ENCODE measurements at regions not wholly inside any gene's neighbourhood (a gene's known extent, or its start where the extent isn't known, plus 50 kb on each side); places are given as distances from the start of the nearest gene placed in this dataset.
A peak's percentile ranks its signal among the peaks of the same experiment; 100 is the strongest.
"Not testable (repeated sequence)": the region's sequence is repeated elsewhere in the genome, so short reads cannot be mapped to it uniquely, and the experiment has no call there.

DNA sequence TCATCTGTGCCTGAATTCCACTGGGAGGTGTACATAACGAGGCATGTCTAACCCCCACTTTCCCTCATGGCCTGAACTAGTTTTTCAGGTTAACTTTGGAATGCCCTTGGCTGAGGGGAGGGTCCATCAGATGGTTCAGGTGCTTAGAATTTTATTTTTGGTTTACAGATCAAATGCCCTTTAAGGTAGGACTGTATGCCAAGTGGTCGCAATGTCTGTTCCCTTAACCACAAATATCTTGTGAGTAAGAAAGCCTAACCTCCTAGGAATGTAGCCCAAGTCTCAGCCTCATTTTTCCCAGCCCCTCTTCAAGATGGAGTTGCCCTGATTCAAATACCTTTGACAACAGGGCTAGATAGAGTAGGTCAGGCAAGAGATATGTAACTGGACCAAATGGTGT, 78.4 kb downstream of the RNASET2 start:
- no peak for DNase-seq

DNA sequence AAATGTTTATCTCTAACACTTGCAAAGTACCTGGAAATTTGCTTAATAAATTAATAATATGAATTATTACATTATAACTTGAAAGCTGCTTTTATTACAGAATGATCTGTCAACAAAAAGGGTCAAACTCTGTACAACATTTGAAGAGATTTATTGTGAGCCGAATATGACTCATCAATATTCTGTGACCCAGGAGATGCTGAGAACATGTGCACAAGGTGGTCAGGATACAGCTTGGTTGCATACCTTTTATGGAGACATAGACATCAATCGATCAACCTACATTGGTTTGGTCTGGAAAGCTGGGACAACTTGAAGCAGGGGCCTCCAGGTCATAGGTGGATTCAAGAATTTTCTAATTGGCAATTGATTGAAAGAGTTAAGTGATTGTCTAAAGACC, 79.0 kb downstream of the RNASET2 start:
- DNase-seq: no peak

DNA sequence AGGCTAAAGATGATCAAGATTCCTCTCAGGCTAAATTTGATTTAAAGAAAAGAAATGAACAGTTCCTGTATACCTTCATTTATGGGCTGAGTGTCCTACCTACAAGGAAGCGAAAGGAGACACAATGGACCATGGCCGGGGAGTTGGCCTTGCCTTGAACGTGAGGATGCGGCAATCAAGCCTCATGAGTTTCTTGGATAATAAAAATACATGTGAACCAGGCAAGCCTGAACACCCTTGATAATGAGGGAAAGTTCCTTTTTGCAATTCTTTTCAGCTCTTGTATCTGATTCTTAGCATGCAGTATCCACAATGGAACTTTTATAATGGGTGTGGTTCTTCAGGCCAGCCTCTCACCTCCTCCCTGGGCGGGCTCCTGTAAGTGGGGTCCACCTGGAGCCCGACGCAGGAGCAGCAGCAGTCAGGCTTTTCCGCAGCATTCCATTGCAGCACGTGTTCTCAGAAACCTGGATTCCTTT, 83.8 kb downstream of the RNASET2 start:
- DNase-seq: no peak

DNA sequence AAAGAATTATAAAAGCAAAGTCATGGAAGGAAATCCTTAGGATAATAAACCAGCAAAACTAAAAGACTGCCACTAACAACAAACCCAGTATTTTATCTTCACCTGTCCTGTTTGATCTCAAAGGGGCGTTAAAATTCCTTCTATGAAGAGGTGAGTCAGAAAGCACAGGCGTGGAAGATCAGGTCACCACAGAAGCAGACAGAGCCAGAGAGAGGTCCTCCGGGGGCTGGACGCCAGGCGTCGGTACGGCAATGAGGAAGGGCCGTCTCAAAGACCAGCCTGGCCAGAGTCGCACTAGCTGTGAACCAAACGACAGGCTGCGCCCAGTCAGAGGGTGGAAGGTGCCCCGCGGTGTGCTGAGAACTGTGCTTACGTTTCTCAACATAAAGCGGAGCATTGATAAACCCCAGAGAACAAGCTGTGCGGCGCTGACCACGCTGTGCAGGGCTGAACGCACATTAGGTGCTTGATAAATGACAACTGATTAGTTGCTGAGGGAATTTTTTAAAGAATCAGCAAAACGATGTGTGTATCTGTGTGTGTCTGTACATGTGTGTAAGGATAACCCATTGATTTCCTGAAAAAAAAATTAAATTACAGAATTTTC, 85.6 kb downstream of the RNASET2 start:
- no peak for DNase-seq

DNA sequence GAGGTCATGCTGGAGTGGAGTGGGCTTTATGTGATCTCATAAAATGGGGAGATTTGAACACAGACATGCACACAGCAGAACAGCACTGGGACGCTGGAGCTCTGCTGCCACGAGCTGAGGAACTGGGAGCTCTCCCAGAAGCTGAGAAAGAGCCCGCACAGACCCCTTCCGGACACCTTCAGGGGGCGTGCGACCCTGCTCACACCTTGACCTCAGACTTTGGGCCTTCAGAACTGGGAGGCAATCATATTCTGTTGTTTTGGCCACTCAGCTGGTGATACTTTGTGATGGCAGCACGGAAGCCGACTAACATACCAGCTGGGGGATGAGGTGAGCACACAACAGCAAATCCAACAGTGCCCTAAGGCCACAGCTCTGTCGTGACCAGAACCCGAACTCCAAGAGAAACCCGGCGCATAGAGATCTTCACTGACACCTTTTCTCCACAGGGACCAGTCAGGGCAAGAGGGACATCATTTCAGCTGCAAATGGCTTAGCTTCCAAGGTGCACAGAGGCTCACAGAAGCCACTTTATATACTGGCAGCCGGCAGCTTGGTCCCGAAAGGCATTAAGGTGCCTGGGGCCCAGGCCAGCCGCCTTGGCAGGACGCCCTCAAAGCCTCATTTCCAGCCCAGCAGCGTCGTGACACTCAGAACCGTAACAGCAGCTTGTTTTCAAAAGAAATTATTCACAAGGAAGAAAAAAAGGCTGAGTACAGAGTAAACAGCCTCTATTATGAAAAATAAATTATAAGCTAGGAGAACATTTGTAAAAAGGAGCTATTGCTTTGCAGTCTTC, 89.3 kb downstream of the RNASET2 start:
- DNase-seq: no peak

DNA sequence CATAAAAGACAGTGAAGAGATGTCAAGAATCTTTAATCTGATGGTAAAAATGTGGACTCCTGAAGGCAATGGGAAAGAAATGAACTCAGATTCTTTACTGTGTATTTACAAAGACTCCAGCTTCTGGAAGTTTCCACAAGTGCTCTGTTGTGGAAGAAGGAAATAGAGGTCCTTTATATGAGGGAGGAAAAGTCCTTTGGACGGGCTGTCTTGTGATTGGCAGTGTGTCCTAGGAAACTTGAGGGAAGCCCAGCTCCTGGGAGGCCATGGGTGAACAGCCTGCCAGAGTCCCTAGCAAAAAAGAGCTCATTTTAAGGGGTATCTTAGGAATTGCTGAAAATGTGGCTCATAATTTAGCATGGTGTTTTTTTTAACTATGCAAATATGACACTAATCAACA, 92.0 kb downstream of the RNASET2 start:
- DNase-seq: no peak

DNA sequence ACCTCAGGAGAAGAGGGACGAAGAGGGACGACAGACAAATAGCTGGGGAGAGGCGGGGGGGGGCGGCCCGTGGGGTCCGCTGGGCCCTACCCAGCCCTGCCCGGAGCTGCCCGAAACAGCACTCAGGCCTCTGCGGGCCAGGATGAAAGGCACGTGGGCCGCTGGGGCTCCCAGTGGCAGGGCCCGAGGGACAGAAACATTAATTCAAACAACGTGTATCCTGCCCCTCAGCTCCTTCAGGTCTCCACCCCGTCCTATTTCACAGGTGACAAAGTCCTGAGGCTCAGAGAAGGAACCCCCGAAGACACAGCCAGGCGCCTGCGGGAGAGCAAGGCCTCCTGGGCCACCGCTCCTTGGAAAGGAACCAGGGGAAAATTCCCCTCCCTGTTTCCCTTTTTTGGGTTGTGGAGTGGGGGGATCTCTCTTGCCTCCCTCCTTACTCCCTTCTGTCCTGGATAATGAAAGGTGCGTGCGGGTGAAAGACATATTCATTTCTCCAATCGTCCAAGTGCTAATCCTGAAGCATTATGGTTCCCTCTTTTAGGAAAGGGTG, 93.3 kb downstream of the RNASET2 start:
- no peak for DNase-seq

DNA sequence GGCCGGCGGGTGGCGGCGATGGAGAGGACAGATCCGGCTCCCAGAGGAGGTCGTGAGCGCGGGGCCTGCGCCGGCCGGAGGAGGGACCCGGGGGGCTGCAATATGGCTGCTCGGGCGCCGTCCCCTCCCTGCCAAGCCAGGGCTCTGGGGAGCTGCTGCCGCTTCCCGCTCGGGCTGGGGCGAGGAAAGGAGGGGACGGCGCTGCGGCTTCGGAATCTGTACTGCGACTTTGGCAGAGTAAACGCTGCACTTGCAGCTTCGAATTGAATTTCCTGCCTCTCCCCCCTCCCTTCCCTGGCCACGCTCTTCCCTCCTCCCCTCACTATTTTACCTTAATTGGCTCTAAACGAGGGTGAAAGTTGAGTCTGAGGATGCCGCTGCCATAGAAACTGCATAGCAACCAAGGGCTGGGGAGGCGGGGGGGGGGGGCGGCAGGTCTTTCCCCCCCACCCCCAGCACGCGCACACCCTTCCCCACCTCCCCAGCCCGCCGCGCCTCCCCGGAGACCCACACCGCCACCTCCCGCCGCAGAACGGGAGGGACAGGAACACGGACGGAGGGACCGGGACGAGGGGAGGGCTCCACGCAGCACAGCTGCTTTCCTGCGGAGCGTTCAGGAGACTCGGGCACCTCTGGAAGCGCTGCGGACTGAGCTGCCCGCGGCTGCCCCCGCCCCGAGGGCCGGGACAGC, 93.9 kb downstream of the RNASET2 start:
- DNase-seq: peak; percentile 32

DNA sequence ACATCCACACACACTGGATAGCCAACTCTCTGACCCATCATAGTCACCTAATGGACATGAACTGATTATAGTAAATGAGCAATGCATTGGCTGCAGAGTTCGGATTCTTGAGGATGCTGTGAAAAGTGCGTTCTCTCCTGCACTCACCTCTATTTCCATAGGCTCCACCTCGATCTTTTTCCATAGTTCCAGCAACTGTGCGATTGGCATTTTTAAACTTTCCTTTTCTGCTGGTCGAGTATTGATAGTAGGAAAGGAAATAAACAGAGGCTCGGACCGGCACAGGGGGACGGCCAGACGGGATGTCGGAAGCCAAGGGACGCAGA, 94.4 kb downstream of the RNASET2 start:
- DNase-seq: no peak

DNA sequence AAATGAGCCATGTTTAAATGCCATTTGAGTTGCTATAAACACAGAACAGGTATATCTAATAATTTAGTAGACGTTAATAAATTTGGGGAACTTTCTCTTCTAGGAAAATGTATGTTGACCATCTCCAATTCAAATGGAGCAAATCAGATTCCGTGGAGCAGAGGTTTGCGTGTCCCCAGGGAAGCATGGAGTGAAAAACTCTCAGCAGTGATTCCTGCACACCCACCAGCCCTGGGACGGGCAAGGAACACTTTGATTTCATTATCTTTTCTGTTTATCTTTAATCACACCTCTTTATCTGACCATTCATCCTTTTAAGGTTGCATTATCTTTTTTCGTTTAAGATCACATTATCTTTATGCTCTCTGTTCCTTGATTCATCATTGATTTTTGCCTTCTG, 95.0 kb downstream of the RNASET2 start:
- no peak for DNase-seq

DNA sequence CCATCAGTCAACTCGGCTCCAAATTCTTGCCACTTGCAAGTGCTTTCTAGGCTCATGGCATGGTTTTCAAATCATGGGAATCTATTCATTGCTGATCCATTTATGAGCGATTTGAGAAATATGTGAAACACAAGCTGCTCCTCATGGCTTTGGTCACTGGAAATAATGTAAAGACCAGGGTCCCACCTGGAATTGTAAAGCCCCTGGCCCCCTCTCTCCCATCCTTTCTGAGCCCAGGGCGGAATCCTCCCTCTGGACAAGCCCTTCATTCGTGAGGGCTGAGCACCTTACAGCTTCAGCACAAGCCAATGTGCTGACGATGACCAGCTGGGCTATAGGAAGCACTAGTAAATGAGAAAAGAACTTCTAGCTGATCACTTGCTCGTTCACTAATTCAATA, 96.0 kb downstream of the RNASET2 start:
- no peak for DNase-seq

DNA sequence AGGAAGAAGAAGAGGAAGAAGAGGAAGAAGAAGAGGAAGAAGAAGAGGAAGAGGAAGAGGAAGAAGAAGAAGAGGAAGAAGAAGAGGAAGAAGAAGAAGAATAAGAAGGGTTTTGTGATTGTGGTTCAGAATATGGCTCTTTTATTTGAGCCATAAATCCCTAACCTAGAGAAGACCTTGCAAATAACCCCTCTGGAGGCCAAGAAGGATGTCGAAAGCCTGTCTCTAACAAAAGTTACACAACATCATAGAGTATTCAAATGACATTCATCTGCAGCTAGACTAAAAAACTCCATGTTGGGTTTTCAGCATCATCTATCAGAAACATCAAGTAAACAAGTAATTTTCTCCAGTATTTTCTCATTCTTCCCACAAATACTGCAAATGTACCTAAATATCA, 100.9 kb downstream of the RNASET2 start:
- no peak for DNase-seq

DNA sequence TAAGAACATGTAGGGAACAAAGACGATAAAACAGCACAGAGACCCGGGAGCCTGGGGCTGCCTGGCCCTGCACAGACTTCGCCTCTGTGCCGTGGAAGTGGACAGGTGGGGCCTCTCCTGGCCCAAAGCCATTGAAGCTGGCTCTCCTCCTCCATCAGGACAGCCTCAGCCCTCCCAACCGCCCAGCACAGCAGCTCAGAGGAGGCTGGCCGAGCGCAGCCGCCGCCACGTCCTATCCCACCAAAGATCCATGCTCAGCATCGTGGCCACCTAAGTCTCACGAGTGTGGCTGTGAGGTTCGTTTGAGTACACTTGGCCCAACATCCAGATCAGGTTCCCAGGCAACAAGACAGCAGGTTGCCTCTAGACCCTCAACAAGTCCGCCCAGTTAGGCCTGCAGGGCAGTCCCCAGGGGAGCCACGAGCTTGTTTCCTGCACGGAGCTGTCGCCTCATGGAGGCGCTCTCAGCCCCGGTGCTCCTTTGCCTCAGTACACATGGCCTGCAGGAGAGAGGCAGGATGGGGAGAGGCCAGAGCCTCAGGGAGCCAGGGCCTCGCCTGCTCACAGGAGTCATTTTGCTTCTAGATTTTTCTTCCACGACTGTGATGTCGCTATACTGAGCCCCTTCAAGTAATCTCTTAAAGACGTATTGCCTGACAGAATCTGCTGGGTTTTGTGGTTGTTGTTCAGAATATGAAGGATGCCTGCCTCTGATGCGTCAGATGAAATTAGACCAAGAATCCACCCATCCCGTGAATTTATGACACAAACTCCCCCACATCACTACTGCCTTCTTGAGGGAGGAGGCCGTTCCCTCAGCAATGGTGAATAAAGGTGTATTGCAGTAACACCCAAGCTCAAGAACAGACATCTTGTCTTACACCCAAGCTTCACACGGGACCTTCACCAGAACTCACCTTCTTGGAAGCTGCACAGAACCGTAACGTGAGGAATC, 102.7 kb downstream of the RNASET2 start:
- DNase-seq: no peak

DNA sequence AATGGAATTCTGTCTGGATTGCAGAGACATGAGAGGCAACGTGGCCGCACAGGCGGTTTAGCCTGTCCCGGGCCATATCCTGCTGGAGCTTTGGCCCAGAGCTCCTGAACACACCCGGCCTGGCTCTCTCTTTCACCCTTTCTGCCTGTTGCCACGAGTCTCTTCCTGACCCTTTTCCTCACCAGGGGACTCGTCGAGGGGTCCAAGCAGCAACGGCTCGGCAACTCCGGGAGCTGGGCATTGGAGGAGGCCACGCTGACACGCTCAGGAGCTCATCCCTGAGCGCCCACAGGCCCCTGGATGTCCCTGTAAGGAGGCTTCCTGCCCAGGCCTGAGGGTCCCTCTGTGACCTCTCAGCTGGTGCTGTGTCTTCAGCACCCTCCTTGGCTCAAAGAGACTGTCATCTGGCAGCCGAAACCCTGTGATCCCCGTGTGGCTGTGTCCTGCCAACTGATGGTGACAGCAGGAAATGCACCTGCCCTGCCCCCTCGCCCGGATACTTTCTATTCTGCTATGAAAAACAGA, 103.8 kb downstream of the RNASET2 start:
- DNase-seq: no peak

DNA sequence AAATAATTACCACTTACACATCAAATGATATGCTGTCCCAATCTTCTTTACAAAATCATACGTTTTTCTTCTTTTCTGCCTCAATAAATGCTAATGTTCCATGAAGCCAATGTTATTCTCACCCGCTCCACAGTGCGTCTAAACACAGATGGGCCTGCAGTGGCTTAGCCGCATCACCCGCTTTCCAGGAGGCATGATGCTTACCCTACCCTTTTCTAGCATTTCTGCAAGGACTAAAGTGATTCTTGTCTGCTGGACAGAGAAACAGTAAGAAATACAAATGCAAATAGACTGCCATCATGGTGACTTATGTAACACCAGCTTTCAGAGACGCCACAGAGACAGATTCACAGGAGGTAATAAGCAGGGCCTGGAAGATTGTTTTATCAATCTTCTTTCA, 104.4 kb downstream of the RNASET2 start:
- DNase-seq: no peak

DNA sequence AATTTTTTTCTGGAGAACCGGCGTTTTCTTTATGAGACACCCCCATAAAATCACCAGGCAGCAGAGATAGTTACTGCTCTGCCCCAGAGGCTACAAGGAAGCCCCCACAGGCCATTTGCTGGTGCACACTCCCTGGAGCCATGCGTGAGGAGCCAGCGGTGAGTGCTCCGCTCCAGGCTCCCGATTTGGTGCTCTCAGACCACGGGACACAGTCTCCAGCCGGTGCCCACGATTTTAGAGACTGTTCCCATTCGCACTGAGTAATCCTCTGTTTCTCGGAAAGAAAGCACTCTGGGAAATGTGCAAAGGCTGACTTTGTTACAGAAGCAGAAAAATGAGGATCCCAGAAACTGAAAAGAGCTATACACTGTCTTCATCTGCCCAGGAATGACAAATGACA, 104.9 kb downstream of the RNASET2 start:
- no peak for DNase-seq

DNA sequence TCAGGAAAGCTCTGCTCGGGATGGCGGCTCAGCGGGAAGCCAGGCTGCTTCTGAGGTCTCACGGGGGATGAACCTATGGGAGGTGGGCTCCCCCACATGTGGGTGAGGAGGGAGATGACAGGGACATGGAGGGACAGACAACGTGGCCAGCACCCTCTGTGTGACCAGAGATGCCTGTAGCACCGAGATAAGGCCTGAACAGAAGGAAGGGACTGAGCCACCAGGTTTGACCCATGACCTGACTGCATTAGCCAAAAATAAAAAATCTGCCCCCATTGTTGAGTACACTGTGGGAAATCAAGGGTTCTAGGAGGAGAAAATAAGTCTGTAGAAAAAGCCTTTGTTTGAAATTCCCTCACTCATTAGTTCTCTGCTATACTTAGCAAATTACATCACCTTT, 105.7 kb downstream of the RNASET2 start:
- DNase-seq: no peak

DNA sequence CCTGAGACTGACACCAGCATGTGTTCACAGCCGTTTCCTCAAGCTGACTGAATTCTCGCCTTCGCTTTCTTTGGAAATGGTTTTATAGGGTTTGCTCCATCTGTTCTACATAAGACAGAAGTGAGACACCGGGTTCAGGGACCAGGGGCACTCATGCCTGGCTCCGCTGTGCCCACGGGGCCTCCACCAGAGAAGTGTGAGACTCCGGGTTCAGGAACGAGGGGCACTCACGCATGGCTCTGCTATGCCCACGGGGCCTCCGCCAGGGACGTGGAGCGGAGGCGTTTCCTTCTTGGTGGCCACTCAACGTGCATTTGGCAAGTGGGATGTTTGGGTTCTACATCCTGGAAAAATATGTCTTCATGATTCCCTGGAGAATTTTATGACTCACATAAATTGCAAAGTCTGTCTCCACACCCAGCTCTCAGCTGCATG, 106.6 kb downstream of the RNASET2 start:
- no peak for DNase-seq

DNA sequence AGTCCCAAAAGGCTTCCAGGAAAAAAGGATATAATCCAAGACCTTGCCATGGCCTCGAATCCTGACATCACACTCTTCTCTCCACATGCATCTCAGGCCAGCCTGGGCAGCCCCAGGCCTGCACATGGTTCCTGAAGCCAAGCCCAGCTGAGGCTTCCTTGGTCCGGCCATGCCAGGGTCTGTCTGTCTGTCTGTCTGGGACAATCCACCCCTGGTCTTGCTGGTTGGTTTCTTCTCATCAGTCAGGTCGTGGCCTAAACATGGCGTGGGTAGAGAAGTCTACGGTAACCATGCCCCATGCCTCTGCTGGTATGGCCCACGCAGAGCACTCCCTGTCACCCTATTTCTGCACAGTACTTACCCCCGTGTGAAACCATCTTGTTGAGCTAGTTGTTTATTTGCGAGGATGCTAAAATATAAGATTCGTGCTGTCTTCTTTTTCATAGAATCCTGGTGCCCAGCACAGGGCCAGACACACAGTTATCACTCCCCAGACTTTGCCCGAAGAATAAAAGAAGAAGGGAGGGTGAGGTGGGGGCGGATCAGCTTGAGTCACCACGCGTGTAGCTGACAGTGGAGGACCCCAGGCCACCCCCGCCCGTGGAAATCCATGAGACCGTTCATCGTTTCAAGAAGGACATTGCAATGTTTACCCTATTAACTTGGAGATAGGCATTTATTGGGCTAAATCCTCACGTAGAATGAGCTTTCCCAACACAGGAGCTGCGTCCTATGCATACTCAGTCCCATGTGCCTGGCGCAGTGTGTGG, 107.2 kb downstream of the RNASET2 start:
- DNase-seq: no peak

DNA sequence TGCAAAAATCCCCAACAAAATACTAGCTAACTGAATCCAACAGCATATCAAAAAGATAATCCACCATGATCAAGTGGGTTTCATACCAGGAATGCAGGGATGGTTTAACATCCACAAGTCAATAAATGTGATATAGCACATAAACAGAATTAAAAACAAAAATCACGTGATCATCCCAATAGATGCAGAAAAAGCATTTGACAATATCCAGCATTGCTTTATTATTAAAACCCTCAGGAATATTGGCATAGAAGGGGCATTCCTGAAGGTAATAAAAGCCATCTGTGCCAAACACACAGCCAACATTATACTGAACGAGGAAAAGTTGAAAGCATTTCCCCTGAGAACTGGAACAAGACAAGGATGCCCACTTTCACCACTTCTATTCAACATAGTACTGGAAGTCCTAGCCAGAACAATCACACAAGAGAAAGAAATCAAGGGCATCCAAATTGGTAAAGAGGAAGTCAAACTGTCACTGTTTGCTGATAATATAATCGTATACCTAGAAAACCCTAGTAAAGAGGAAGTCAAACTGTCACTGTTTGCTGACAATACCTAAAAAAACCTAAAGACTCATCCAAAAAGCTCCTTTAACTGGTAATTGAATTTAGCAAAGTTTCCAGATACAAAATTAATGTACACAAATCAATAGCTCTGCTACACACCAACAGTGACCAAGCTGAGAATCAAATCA, 109.8 kb downstream of the RNASET2 start:
- DNase-seq: not testable (repeated sequence)

DNA sequence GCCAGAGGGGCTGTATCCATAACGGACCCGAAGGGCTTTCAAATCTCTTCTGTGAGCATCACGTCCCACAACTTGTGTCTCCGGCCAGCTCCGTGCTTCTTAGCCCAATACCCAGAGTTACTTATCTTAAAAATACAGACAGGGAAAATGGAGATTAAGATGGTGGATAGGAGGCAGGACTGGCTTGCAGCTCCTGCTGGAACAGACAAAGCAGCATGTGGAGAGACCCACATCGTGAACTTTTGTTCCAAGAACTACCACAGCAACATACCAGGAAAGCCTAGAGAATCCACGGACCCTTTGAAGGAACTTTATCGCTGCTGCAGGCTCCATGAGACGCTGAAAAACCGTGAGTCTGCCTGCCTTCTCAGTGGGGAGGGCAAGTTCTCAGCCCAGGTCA, 113.7 kb downstream of the RNASET2 start:
- no peak for DNase-seq
